ENCODE measurements at regions not wholly inside any gene's neighbourhood (a gene's known extent, or its start where the extent isn't known, plus 50 kb on each side); places are given as distances from the start of the nearest gene placed in this dataset.
"Not testable (repeated sequence)": the region's sequence is repeated elsewhere in the genome, so short reads cannot be mapped to it uniquely, and the experiment has no call there.

DNA sequence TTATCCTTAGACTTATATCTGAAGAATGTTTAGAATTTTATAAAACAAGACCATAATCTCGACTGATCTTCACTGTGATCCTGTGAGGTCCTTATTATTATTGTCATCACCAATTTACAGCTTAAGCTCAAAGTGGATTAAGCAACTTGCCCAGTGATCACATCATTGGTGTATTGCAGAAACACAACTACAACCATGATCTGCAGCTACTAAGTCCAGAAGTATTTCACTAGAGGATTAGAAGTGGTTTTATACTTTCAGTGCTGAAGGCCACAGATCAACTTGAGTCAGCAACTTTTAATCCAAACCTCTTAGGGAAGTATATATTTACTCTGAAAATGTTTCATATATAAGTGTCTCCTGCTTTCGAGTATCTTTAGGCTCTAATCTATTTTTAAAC lies 624.3 kb upstream of the SOX9 start:
- DNase-seq = no peak

DNA sequence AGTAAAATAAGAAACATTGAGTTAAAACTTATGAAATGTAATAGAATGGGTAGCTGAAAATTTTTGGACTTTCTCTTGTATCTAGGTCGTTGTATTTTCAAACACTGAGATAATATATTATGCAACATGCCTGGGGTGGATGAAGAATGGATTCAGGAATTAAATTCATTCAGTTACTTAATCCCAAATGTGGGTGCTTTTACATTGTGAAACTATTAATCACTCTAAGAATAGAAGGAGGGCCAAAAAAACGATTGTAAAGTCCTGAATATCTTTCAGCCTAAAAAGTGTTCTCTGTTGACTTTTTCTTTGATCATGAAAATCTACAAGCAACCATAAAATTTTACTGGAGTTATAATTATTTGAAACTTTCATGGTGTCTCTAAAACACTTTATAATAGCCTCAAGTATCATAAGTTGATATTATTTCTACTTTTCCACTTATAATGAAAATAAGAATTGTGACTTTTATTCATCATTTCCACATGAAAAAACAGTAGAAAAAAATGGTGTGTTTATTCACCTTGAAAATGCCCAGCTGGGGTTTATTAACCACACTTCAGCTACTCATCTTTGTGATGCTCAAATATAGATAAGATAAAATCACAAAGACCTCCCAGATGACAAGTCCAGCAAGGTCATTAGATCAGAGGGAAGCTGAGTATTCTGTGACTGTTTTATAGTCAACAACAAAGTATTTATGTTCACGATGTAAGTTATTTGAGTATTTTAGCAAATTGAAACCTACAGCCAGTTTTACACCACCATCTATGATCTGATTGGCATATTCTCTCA lies 619.9 kb upstream of the SOX9 start:
- DNase-seq = no peak

- no peak for DNase-seq
Measured at GRCh38 chr17:71501711-71502110, 619.1 kb upstream of the SOX9 start.

GRCh38 chr17:71502443-71502842 lies 618.4 kb upstream of the SOX9 start:
- no peak for DNase-seq

DNA sequence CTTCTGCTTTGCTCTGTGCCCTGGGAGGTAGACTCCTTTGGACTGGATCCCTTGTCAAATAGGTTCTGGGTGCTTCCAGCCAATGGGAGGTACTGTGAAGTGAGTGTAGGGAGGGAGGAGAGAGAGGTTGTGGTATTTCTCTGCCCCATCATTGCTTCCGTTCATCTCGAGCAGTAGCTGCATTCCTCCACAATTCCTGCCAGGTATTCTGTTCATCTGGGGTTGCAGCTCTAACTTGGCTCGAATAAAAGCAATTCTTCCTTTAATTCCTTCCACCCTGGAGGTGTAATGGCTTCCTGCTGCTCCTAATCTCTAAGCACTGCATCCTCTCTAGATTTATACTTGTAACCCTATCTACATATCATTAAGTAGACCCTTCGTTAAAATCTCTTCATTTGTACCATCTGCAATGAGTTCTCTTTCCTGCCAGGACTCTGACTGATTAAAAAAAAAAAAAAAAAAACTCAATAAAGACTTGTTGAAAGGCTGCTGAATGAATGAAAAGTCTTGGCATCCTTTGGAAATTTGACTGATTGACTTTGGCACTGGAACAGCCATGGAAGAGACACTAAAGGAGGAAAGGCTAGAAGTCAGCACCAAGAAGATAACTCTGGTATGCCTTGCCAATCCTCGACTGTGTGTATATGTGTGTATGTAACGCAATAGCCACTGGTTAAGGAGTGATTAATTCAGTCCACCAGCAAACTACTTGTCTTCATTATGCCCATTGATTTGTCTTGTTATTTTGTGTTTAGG lies 616.9 kb upstream of the SOX9 start:
- DNase-seq = no peak

DNA sequence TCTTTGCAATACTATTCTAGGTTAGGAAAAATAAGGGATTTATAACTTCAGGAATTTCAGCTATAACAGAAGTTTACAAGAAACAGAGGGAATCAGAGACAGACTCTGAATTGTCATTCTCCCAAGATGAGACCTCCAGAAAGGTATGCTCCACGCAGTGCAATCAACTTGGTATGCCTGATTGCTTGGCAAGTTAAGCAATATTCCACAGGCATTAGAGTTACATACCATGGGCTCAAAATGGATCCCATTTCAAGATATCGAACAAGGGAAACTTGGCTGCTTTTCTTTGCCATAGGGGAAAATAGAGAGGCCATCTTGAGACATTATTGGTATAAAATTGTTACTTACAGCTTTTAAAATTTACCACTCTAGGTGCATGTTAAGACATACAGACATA lies 615.6 kb upstream of the SOX9 start:
- DNase-seq = no peak

- DNase-seq = no peak
Measured at GRCh38 chr17:71505981-71506380, 614.8 kb upstream of the SOX9 start.

DNA sequence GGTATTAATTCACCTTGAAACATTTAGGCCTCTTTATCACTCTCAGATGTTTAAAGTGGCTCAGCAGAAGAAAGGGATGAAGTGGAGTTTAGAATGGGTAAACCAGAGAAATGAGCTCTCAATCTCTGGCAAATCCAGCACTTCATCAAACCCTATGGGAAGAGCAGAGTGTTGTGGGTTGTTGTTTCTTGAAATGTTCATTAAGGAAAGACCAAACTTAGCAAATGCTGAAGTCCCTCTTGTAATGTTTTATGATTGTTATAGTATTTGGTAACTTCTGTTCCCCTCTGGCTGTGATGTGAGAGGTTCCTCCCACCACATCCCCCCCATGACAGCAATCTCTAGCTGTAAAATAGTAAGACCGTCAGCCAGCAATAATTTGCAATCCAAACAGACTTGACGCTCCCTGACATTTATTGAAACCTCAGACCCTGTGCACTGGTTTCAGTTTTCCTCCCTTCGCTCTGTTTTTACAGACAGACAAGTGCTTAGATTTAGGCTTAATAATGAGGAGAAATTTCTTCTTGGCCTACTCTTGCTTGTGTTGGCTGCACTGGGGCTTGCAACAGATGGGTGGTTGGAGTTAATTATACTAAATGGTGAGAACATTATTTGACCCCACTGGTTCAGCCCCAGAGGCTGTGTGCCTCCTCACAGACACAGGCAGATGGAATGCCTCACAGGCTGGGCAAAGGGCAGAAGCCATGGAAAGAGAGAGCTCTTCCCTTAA lies 609.4 kb upstream of the SOX9 start:
- no peak for DNase-seq

GRCh38 chr17:71513725-71514124 lies 607.1 kb upstream of the SOX9 start:
- DNase-seq = not testable (repeated sequence)

GRCh38 chr17:71516149-71516548 lies 604.7 kb upstream of the SOX9 start:
- DNase-seq = no peak

DNA sequence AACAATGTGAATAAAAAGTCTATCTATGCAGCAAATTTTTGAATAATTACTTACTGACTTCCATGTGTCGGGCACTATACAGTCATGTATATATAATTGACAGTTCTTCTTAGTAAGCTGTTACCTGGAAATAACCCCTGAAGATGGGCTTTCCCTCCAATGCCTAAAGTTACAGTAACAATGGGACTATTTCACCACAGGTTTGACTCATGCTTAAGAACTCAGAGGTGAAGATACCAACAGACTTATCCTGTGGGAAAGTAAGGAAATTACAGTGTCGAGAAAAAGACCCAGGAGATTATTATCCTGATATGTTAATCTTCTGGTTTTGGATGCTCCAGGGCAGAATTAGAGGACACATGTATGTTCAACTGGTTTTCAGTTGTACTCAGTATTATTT lies 601.5 kb upstream of the SOX9 start:
- DNase-seq = no peak

DNA sequence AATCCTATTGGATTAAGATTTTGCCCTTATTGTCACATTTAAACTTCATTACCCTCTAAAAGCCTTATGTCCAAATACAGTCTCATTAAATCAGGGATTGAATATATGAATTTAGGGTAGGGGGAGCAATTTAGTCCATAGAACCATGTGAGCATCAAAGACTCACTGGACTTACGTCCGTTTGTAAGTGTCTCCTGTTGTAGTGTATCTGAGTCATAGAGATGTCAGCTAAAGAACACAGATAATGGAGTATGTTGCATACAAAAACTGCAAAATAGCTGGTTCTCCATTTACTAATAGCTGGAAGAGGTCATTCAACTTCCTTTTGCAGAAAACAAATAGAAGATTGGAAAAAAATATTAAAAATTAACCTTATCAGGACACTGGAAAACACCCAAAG lies 599.1 kb upstream of the SOX9 start:
- DNase-seq = no peak

- no peak for DNase-seq
Measured at GRCh38 chr17:71522383-71522782, 598.4 kb upstream of the SOX9 start.

DNA sequence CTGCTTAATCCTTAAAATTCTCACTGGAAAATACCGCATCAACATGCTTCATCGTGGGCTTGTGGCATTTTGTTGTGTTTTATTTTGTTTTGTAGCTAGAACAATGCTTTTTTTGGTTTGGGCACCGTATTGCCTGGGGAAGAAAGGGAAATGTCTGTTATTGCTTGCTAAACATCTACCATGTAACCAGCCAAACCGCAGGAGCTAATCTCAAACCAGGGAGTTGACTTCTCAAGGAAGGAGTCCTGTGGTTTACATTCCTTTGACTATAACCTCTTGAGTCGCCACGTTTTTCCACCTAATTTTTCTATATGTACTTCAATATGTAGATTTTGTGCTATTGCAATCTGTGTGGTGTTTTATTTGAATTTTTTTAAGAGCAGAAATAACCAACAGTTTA lies 593.5 kb upstream of the SOX9 start:
- no peak for DNase-seq

DNA sequence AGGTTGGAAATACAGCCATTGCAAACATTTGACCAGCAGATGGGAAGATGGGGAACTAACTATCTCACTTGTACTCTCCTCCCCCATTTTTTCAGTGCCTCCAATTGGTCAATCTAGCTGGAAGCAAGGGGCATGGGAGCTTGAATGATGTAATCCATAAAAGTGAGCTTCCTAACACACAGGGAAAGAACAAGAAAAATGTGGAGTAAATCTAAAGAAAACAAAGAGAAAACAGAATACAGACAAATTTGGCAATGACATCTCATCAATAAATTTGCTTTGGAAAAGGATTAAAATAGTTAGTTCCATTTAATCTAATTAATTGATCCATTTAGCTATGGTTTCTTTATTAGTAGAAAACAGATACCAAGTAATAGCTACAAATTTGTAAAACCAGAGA lies 592.6 kb upstream of the SOX9 start:
- DNase-seq = no peak

DNA sequence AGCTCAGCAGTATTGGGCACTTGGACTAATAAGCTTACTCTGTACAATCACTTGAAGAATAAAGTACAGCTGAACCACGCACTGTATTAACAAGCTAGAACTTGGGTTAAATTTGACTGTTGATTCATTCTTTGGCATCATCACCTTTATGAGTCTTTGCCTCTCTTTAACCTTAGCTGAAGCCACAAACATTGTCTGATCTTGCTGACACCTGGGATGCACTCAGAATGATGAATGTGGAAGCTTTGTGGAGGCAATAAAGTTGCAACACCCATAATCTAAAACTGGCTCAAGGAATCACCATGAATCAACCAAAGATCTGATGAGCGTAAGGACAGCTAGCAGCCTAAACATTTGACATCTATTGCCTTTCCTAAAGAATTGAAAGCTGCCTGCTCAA lies 590.6 kb upstream of the SOX9 start:
- no peak for DNase-seq

DNA sequence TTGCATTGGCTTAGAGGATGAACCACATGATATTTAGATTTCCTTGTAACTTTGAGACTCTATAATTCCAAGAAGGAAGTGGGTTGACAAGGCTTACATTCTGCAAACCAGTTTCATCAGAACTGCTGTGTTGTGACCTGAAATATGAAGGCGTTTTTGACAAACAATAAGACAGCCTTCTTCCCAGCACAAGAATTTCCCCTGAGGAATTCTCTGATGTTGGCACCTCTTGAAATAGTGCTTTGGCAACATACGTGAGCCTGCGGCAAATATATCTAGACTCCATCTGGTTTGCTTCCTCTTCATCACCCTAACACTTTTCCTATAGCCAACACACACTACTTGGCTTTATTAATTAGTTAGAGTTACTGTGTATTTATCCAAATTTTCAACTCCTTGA lies 585.5 kb upstream of the SOX9 start:
- DNase-seq = no peak

- DNase-seq = no peak
Measured at GRCh38 chr17:71546419-71546818, 574.4 kb upstream of the SOX9 start.

GRCh38 chr17:71547904-71548303 lies 572.9 kb upstream of the SOX9 start:
- DNase-seq = no peak

- DNase-seq = no peak
Measured at GRCh38 chr17:71548540-71549190, 572.2 kb upstream of the SOX9 start.

DNA sequence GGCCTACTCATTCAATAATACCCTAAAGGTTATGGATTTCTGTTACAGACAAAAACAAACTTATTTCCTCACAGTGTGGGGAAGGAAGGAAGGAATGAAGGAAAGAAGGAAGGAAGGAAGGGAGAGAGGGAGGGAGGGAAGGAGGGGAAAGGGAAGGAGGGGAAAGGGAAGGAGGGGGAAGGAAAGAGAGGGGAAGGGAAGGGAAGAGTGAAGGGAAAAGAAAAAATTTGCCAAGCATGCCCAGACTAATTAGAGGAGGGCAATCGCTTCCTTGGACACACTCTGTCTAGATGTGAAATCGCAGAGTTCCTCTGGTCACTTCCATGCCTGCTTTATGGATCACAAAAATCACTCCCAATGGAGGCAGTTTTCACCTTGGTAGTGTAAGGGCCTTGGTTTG lies 570.1 kb upstream of the SOX9 start:
- DNase-seq = no peak

- no peak for DNase-seq
Measured at GRCh38 chr17:71553381-71553780, 567.4 kb upstream of the SOX9 start.

- DNase-seq = no peak
Measured at GRCh38 chr17:71558901-71559300, 561.9 kb upstream of the SOX9 start.
